ENCODE measurements at regions not wholly inside any gene's neighbourhood (a gene's known extent, or its start where the extent isn't known, plus 50 kb on each side); places are given as distances from the start of the nearest gene placed in this dataset.

- no peak for DNase-seq (ENCODE audit: extremely low read depth, low read depth, low spot score)
Measured at GRCh38 chr7:35399840-35400239, 145.9 kb upstream of the TBX20 start.

- no peak for DNase-seq (ENCODE audit: extremely low read depth, low read depth, low spot score)
Measured at GRCh38 chr7:35399216-35399615, 145.3 kb upstream of the TBX20 start.

- DNase-seq (ENCODE audit: extremely low read depth, low read depth, low spot score): no peak
Measured at GRCh38 chr7:35398518-35398917, 144.6 kb upstream of the TBX20 start.

GRCh38 chr7:35390146-35390545, 136.2 kb upstream of the TBX20 start:
- no peak for DNase-seq (ENCODE audit: extremely low read depth, low read depth, low spot score)

GRCh38 chr7:35389636-35390035, 135.7 kb upstream of the TBX20 start:
- no peak for DNase-seq (ENCODE audit: extremely low read depth, low read depth, low spot score)

GRCh38 chr7:35386816-35387706, 133.2 kb upstream of the TBX20 start:
- DNase-seq (ENCODE audit: extremely low read depth, low read depth, low spot score): no peak

- DNase-seq (ENCODE audit: extremely low read depth, low read depth, low spot score): no peak
Measured at GRCh38 chr7:35386082-35386815, 132.3 kb upstream of the TBX20 start.

- no peak for DNase-seq (ENCODE audit: extremely low read depth, low read depth, low spot score)
Measured at GRCh38 chr7:35384761-35385700, 131.1 kb upstream of the TBX20 start.

- no peak for DNase-seq (ENCODE audit: extremely low read depth, low read depth, low spot score)
Measured at GRCh38 chr7:35380739-35381224, 126.9 kb upstream of the TBX20 start.

GRCh38 chr7:35379481-35379880, 125.6 kb upstream of the TBX20 start:
- no peak for DNase-seq (ENCODE audit: extremely low read depth, low read depth, low spot score)

GRCh38 chr7:35375516-35375915, 121.6 kb upstream of the TBX20 start:
- no peak for DNase-seq (ENCODE audit: extremely low read depth, low read depth, low spot score)

GRCh38 chr7:35374858-35375257, 121.0 kb upstream of the TBX20 start:
- DNase-seq (ENCODE audit: extremely low read depth, low read depth, low spot score): no peak

GRCh38 chr7:35371221-35371620, 117.3 kb upstream of the TBX20 start:
- no peak for DNase-seq (ENCODE audit: extremely low read depth, low read depth, low spot score)

GRCh38 chr7:35370687-35371086, 116.8 kb upstream of the TBX20 start:
- no peak for DNase-seq (ENCODE audit: extremely low read depth, low read depth, low spot score)

- DNase-seq (ENCODE audit: extremely low read depth, low read depth, low spot score): no peak
Measured at GRCh38 chr7:35366167-35367155, 112.6 kb upstream of the TBX20 start.

- no peak for DNase-seq (ENCODE audit: extremely low read depth, low read depth, low spot score)
Measured at GRCh38 chr7:35365523-35365922, 111.6 kb upstream of the TBX20 start.

- no peak for DNase-seq (ENCODE audit: extremely low read depth, low read depth, low spot score)
Measured at GRCh38 chr7:35362341-35362740, 108.4 kb upstream of the TBX20 start.

GRCh38 chr7:35359423-35359822, 105.5 kb upstream of the TBX20 start:
- DNase-seq (ENCODE audit: extremely low read depth, low read depth, low spot score): no peak

GRCh38 chr7:35356495-35356894, 102.6 kb upstream of the TBX20 start:
- no peak for DNase-seq (ENCODE audit: extremely low read depth, low read depth, low spot score)

- DNase-seq (ENCODE audit: extremely low read depth, low read depth, low spot score): no peak
Measured at GRCh38 chr7:35355911-35356310, 102.0 kb upstream of the TBX20 start.

All from glomerular endothelial cell (primary cell).